ENCODE measurements at regions not wholly inside any gene's neighbourhood (a gene's known extent, or its start where the extent isn't known, plus 50 kb on each side); places are given as distances from the start of the nearest gene placed in this dataset.

GRCh38 chr10:83633547-83633946, 505.8 kb upstream of the GHITM start:
- H3K4me3 Mint-ChIP-seq, result no peak overlapping the region
- H3K9me3 Mint-ChIP-seq, result no peaks in the 10 kb centered on the region
- TF ChIP-seq CTCF (conservative IDR thresholded peaks at IDR 0.05), result no peak
- DNase-seq (ENCODE audit: low read depth, low spot score), result no peak
- H3K27ac Mint-ChIP-seq (ENCODE audit: unreplicated experiment), result no peak overlapping the region
- peaks cover 15% of the 10 kb centered on the region for H3K4me1 Mint-ChIP-seq
- no peaks in the 10 kb centered on the region for H3K36me3 Mint-ChIP-seq (ENCODE audit: low read depth)
- H3K27me3 Mint-ChIP-seq (ENCODE audit: low read depth), result no peaks in the 10 kb centered on the region

GRCh38 chr10:83636826-83637225, 502.5 kb upstream of the GHITM start:
- no peak for TF ChIP-seq CTCF (conservative IDR thresholded peaks at IDR 0.05)
- Mint-ChIP-seq H3K9me3 (no peaks in the 10 kb centered on the region), H3K27me3 (ENCODE audit: low read depth) (peaks cover 5% of the 10 kb centered on the region), H3K36me3 (ENCODE audit: low read depth) (no peaks in the 10 kb centered on the region), H3K27ac (ENCODE audit: unreplicated experiment) (no peak overlapping the region), H3K4me3 (no peak overlapping the region), H3K4me1 (peaks cover 15% of the 10 kb centered on the region)
- DNase-seq (ENCODE audit: low read depth, low spot score), result no peak

- H3K9me3 Mint-ChIP-seq, result no peaks in the 10 kb centered on the region
- no peaks in the 10 kb centered on the region for H3K36me3 Mint-ChIP-seq (ENCODE audit: low read depth)
- no peak overlapping the region for H3K27ac Mint-ChIP-seq (ENCODE audit: unreplicated experiment)
- no peak overlapping the region for H3K4me3 Mint-ChIP-seq
- TF ChIP-seq CTCF (conservative IDR thresholded peaks at IDR 0.05), result no peak
- DNase-seq (ENCODE audit: low read depth, low spot score), result no peak
- H3K27me3 Mint-ChIP-seq (ENCODE audit: low read depth), result no peaks in the 10 kb centered on the region
- peaks cover 4% of the 10 kb centered on the region for H3K4me1 Mint-ChIP-seq
Measured at GRCh38 chr10:83647526-83647925, 491.8 kb upstream of the GHITM start.

- TF ChIP-seq CTCF (conservative IDR thresholded peaks at IDR 0.05), result no peak
- peaks cover 4% of the 10 kb centered on the region for H3K4me1 Mint-ChIP-seq
- no peaks in the 10 kb centered on the region for H3K27me3 Mint-ChIP-seq (ENCODE audit: low read depth)
- DNase-seq (ENCODE audit: low read depth, low spot score), result no peak
- H3K27ac Mint-ChIP-seq (ENCODE audit: unreplicated experiment), result no peak overlapping the region
- H3K9me3 Mint-ChIP-seq, result no peaks in the 10 kb centered on the region
- no peak overlapping the region for H3K4me3 Mint-ChIP-seq
- H3K36me3 Mint-ChIP-seq (ENCODE audit: low read depth), result no peaks in the 10 kb centered on the region
Measured at GRCh38 chr10:83648201-83648600, 491.1 kb upstream of the GHITM start.

- Mint-ChIP-seq H3K27me3 (ENCODE audit: low read depth) (no peaks in the 10 kb centered on the region), H3K36me3 (ENCODE audit: low read depth) (no peaks in the 10 kb centered on the region), H3K9me3 (peaks cover 2% of the 10 kb centered on the region), H3K4me1 (peaks cover 4% of the 10 kb centered on the region), H3K4me3 (no peak overlapping the region), H3K27ac (ENCODE audit: unreplicated experiment) (no peak overlapping the region)
- DNase-seq (ENCODE audit: low read depth, low spot score), result no peak
- no peak for TF ChIP-seq CTCF (conservative IDR thresholded peaks at IDR 0.05)
Measured at GRCh38 chr10:83649471-83649870, 489.8 kb upstream of the GHITM start.

GRCh38 chr10:83654689-83655088, 484.6 kb upstream of the GHITM start:
- no peak for DNase-seq (ENCODE audit: low read depth, low spot score)
- no peak overlapping the region for H3K27ac Mint-ChIP-seq (ENCODE audit: unreplicated experiment)
- no peaks in the 10 kb centered on the region for H3K36me3 Mint-ChIP-seq (ENCODE audit: low read depth)
- no peak overlapping the region for H3K4me3 Mint-ChIP-seq
- H3K27me3 Mint-ChIP-seq (ENCODE audit: low read depth), result no peaks in the 10 kb centered on the region
- peaks cover 7% of the 10 kb centered on the region for H3K9me3 Mint-ChIP-seq
- H3K4me1 Mint-ChIP-seq, result peaks cover 3% of the 10 kb centered on the region
- TF ChIP-seq CTCF (conservative IDR thresholded peaks at IDR 0.05), result no peak
